ENCODE measurements at regions not wholly inside any gene's neighbourhood (a gene's known extent, or its start where the extent isn't known, plus 50 kb on each side); places are given as distances from the start of the nearest gene placed in this dataset.

- Histone ChIP-seq H3K27ac (ENCODE audit: insufficient read depth, low read length) (no peak overlapping the region), H3K4me1 (ENCODE audit: control insufficient read depth, extremely low read depth, insufficient read depth, low read length) (no peaks in the 10 kb centered on the region), H2AFZ (ENCODE audit: low read length) (no peak overlapping the region), H3K4me3 (replicated peaks in 1 of 4; ENCODE audit: control extremely low read depth in 1 of 4, insufficient read depth in 1 of 4, low read depth in 3 of 4, low read length in 4 of 4) (no peak overlapping the region), H3K9ac (ENCODE audit: insufficient read depth, low read length) (no peak overlapping the region), H3K27me3 (ENCODE audit: control insufficient read depth, insufficient read depth, low read length) (no peaks in the 10 kb centered on the region), H3K4me2 (ENCODE audit: extremely low read depth, insufficient read depth, low read length) (no peak overlapping the region), H3K79me2 (ENCODE audit: control insufficient read depth, insufficient read depth, low read length) (no peaks in the 10 kb centered on the region), H4K20me1 (ENCODE audit: control insufficient read depth, extremely low read depth, insufficient read depth, low read length) (no peaks in the 10 kb centered on the region), H3K9me3 (ENCODE audit: control insufficient read depth, insufficient read depth, low read depth, low read length) (no peaks in the 10 kb centered on the region), H3K36me3 (ENCODE audit: control insufficient read depth, insufficient read depth, low read length) (no peaks in the 10 kb centered on the region)
- no peak for TF ChIP-seq EZH2 (IDR thresholded peaks at IDR 0.05; ENCODE audit: low read length, missing control alignments)
- TF ChIP-seq CTCF (conservative IDR thresholded peaks at IDR 0.05 in 1 of 2, IDR thresholded peaks at IDR 0.05 in 1 of 2; ENCODE audit: low read depth in 1 of 2, low read length in 2 of 2): no peak
- DNase-seq (ENCODE audit: low read depth in 2 of 2): no peak
Observed at GRCh38 chr5:12114075-12114474, 209.8 kb upstream of the CTNND2 start.

GRCh38 chr5:12113062-12113461 lies 208.8 kb upstream of the CTNND2 start:
- Histone ChIP-seq H3K9me3 (ENCODE audit: control insufficient read depth, insufficient read depth, low read depth, low read length) (no peaks in the 10 kb centered on the region), H3K4me1 (ENCODE audit: control insufficient read depth, extremely low read depth, insufficient read depth, low read length) (no peaks in the 10 kb centered on the region), H3K27ac (ENCODE audit: insufficient read depth, low read length) (no peak overlapping the region), H3K4me3 (replicated peaks in 1 of 4; ENCODE audit: control extremely low read depth in 1 of 4, insufficient read depth in 1 of 4, low read depth in 3 of 4, low read length in 4 of 4) (no peak overlapping the region), H3K79me2 (ENCODE audit: control insufficient read depth, insufficient read depth, low read length) (no peaks in the 10 kb centered on the region), H3K27me3 (ENCODE audit: control insufficient read depth, insufficient read depth, low read length) (no peaks in the 10 kb centered on the region), H3K9ac (ENCODE audit: insufficient read depth, low read length) (no peak overlapping the region), H3K4me2 (ENCODE audit: extremely low read depth, insufficient read depth, low read length) (no peak overlapping the region), H2AFZ (ENCODE audit: low read length) (no peak overlapping the region), H4K20me1 (ENCODE audit: control insufficient read depth, extremely low read depth, insufficient read depth, low read length) (no peaks in the 10 kb centered on the region), H3K36me3 (ENCODE audit: control insufficient read depth, insufficient read depth, low read length) (no peaks in the 10 kb centered on the region)
- DNase-seq (ENCODE audit: low read depth in 2 of 2): no peak
- no peak for TF ChIP-seq EZH2 (IDR thresholded peaks at IDR 0.05; ENCODE audit: low read length, missing control alignments)
- no peak for TF ChIP-seq CTCF (conservative IDR thresholded peaks at IDR 0.05 in 1 of 2, IDR thresholded peaks at IDR 0.05 in 1 of 2; ENCODE audit: low read depth in 1 of 2, low read length in 2 of 2)

GRCh38 chr5:12111261-12111660 lies 207.0 kb upstream of the CTNND2 start:
- H3K9ac ChIP-seq (ENCODE audit: insufficient read depth, low read length): no peak overlapping the region
- no peaks in the 10 kb centered on the region for H3K4me1 ChIP-seq (ENCODE audit: control insufficient read depth, extremely low read depth, insufficient read depth, low read length)
- no peak overlapping the region for H3K4me3 ChIP-seq (replicated peaks in 1 of 4; ENCODE audit: control extremely low read depth in 1 of 4, insufficient read depth in 1 of 4, low read depth in 3 of 4, low read length in 4 of 4)
- no peak overlapping the region for H3K27ac ChIP-seq (ENCODE audit: insufficient read depth, low read length)
- no peaks in the 10 kb centered on the region for H3K79me2 ChIP-seq (ENCODE audit: control insufficient read depth, insufficient read depth, low read length)
- no peak for DNase-seq (ENCODE audit: low read depth in 2 of 2)
- H3K36me3 ChIP-seq (ENCODE audit: control insufficient read depth, insufficient read depth, low read length): no peaks in the 10 kb centered on the region
- H3K27me3 ChIP-seq (ENCODE audit: control insufficient read depth, insufficient read depth, low read length): no peaks in the 10 kb centered on the region
- no peaks in the 10 kb centered on the region for H4K20me1 ChIP-seq (ENCODE audit: control insufficient read depth, extremely low read depth, insufficient read depth, low read length)
- TF ChIP-seq CTCF (conservative IDR thresholded peaks at IDR 0.05 in 1 of 2, IDR thresholded peaks at IDR 0.05 in 1 of 2; ENCODE audit: low read depth in 1 of 2, low read length in 2 of 2) (no peak), EZH2 (IDR thresholded peaks at IDR 0.05; ENCODE audit: low read length, missing control alignments) (no peak)
- no peak overlapping the region for H2AFZ ChIP-seq (ENCODE audit: low read length)
- H3K4me2 ChIP-seq (ENCODE audit: extremely low read depth, insufficient read depth, low read length): no peak overlapping the region
- no peaks in the 10 kb centered on the region for H3K9me3 ChIP-seq (ENCODE audit: control insufficient read depth, insufficient read depth, low read depth, low read length)

Data from fibroblast of lung (primary cell).